HEK293 (cell line): ENCODE measurements at regions not wholly inside any gene's neighbourhood (a gene's known extent, or its start where the extent isn't known, plus 50 kb on each side); places are given as distances from the start of the nearest gene placed in this dataset.

Experiments
- CTCF ChIP-seq: fragments of 450-650 bp; formaldehyde crosslinking; IDR thresholded peaks from 2 replicates; pipeline ENCODE4 v1.5.1; 2016; ENCODE audit warnings: missing biosample characterization, missing genetic modification characterization
- ELK4 ChIP-seq: IDR thresholded peaks from 2 replicates; pipeline ENCODE4 v1.6.1; 2011; ENCODE audit warnings: mild to moderate bottlenecking, low read depth, low read length, borderline replicate concordance
- KLF16 ChIP-seq: fragments of 450-650 bp; formaldehyde crosslinking; IDR thresholded peaks from 2 replicates; pipeline ENCODE4 v1.5.1; 2017; ENCODE audit warnings: missing biosample characterization, missing genetic modification characterization
- PATZ1 ChIP-seq: fragments of 450-650 bp; formaldehyde crosslinking; IDR thresholded peaks from 2 replicates; pipeline ENCODE4 v1.5.1; 2016; ENCODE audit warnings: missing biosample characterization, missing genetic modification characterization
- TCF7L2 ChIP-seq: IDR thresholded peaks from 2 replicates; pipeline ENCODE4 v1.6.1; 2011; ENCODE audit warnings: low read depth, mild to moderate bottlenecking, inconsistent platforms, low read length, moderate library complexity, borderline replicate concordance
- ZBTB7A ChIP-seq: fragments of 450-650 bp; formaldehyde crosslinking; IDR thresholded peaks from 2 replicates; pipeline ENCODE4 v1.5.1; 2016; ENCODE audit warnings: low read depth, missing biosample characterization, missing genetic modification characterization
- ZNF518A ChIP-seq: fragments of 450-650 bp; formaldehyde crosslinking; conservative IDR thresholded peaks from 2 replicates; pipeline ENCODE4 v1.5.1; 2016; ENCODE audit warnings: low read depth, missing biosample characterization, missing genetic modification characterization
- ZNF521 ChIP-seq: fragments of 450-650 bp; formaldehyde crosslinking; IDR thresholded peaks from 2 replicates; pipeline ENCODE4 v1.5.1; 2017; ENCODE audit warnings: missing biosample characterization, mild to moderate bottlenecking, missing genetic modification characterization
- ZNF530 ChIP-seq: fragments of 450-650 bp; formaldehyde crosslinking; IDR thresholded peaks from 2 replicates; pipeline ENCODE4 v1.5.1; 2016; ENCODE audit warnings: low read depth, missing biosample characterization, missing genetic modification characterization
- ZNF747 ChIP-seq: fragments of 450-650 bp; formaldehyde crosslinking; IDR thresholded peaks from 2 replicates; pipeline ENCODE4 v1.5.1; 2016; ENCODE audit warnings: missing biosample characterization, missing genetic modification characterization

- TF ChIP-seq CTCF (tag by site-specific recombination) (no peak), PATZ1 (tag by site-specific recombination) (no peak), KLF16 (tag by site-specific recombination) (no peak), ELK4 (no peak), TCF7L2 (no peak), ZNF518A (no peak), ZNF530 (tag by site-specific recombination) (no peak), ZNF747 (tag by site-specific recombination) (no peak), ZBTB7A (tag by site-specific recombination) (no peak), ZNF521 (tag by site-specific recombination) (no peak)
These were observed 866.6 kb downstream of the USP25 start for GRCh38 chr21:16596369-16596768.
